GM19043 (cell line): ENCODE measurements at regions not wholly inside any gene's neighbourhood (a gene's known extent, or its start where the extent isn't known, plus 50 kb on each side); places are given as distances from the start of the nearest gene placed in this dataset.
"Not testable (repeated sequence)": the region's sequence is repeated elsewhere in the genome, so short reads cannot be mapped to it uniquely, and the experiment has no call there.

ENCODE experiments used
- ATAC-seq: cut with Tn5 transposase; IDR thresholded peaks from one replicate; pipeline ENCODE4 v1.9.1; 2021; ENCODE audit warnings: low read depth; ENCODE audit not compliant: unreplicated experiment

- no peak for ATAC-seq
These were observed 148.7 kb upstream of the JARID2 start for GRCh38 chr6:15096894-15097837.

- ATAC-seq = no peak
These were observed 144.7 kb upstream of the JARID2 start for GRCh38 chr6:15101130-15101529.

DNA sequence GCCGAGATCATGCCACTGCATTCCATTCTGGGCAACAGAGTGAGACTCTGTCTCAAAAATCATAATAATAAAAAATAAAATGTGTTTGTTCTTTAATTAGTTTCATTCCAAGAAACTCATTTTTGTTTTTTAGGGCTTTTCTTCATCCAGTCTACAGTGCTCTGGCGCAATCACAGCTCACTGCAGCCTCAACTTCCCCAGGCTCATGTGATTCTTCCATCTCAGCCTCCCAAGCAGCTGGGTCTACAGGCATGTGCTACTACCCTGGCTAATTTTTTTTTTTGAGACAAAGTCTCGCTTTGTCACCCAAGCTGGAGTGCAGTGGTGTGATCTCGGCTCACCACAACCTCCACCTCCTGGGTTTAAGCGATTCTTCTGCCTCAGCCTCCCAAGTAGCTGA lies 143.6 kb upstream of the JARID2 start:
- no peak for ATAC-seq

GRCh38 chr6:15106958-15107643 lies 138.8 kb upstream of the JARID2 start:
- no peak for ATAC-seq

DNA sequence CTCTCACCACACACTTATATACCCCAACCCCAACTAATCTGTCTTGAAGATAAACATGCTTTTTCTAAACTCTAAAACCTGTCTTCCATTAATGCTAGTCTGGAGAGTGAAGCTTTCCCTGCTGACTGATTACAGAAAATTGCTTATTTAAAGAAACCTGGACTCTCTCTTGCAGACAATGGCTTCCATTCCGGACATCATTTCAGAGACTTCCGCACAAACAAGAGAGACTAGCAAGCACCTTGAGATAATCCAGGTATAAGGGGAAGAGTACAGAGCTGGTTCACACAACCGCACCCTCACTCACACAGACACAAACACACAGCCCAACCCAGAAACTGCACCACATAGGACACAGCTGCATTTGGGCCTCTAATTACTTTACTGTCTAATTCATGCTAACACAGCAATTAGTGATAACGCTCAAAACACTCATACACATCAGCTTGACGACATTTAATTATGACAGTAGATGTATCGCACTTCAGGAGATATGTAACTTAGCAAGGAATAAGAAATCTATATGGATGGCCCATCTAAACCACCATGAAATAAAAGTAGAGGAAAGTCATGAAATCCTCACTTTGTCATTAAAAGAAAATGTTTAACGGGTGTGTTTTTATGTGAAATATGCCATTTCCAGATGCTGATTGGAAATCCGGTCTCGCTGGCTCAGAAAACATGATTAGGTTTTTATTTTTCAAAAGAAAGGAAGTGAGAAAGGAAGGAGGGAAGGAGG lies 138.1 kb upstream of the JARID2 start:
- no peak for ATAC-seq

GRCh38 chr6:15108383-15108715 lies 137.5 kb upstream of the JARID2 start:
- ATAC-seq = no peak

DNA sequence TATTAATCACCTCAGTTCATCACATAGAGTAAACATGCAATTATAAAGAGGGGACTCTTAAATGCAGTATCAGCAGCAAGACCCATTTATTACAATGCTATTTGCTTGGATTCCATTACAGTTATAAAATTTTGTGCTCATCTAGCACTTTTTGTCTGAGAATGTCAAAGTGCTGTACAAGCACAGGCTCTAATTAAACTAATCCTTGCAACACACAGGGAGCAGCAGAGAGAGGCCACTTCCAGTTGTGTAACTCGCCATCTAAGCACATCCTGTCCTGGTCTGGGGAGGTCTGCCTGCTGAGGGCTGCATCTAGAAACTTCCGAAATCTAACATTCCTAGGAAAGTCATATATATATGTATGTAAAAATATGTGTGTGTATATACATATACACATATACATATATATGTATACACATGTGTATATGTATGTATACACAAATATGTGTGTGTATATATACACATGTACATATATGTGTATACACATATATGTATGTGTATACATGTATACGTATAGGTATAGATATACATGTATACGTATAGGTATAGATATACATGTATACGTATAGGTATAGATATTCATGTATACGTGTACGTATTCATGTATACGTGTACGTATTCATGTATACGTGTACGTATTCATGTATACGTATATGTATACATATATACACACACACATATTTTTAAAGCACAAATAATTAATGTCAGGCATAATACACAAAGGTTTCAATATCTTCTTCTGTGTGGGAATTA lies 136.4 kb upstream of the JARID2 start:
- no peak for ATAC-seq

GRCh38 chr6:15110726-15111354 lies 135.0 kb upstream of the JARID2 start:
- no peak for ATAC-seq

- not testable (repeated sequence) for ATAC-seq
These were observed 134.3 kb upstream of the JARID2 start for GRCh38 chr6:15111576-15111975.

DNA sequence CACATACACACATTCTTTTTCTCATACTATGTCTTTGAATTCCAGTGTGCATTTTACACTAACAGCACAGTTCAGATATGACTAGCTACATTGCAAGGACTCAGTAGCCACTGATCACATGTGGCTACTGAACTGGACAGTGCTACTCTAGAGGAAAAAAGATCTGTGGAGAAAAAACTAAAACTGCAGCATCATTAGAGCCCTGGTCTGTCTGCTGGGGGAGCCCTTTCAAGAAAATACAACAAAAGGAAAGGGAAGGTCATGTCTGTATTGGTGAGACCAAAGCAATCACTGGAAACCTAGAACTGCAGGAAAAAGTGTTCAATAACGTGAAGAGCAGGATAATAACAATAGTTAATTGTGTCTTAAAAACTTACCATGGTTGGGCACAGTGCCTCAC lies 132.3 kb upstream of the JARID2 start:
- ATAC-seq = no peak

DNA sequence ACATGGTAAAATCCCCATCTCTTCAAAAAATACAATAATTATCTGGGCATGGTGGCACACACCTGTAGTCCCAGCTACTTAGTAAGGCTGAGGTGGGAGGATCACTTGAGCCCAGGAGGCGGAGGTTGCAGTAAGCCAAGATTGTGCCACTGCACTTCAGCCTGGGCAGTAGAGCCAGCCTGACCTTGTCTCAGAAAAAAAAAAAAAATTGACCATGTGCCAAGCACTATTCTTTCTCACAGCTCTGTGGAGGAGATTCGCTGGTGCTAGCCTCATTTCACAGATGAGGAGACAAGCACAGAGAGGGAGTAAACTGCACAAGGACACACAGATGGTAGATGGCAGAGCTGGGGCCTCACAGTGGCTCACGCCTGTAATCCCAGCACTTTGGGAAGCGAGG lies 131.8 kb upstream of the JARID2 start:
- no peak for ATAC-seq

DNA sequence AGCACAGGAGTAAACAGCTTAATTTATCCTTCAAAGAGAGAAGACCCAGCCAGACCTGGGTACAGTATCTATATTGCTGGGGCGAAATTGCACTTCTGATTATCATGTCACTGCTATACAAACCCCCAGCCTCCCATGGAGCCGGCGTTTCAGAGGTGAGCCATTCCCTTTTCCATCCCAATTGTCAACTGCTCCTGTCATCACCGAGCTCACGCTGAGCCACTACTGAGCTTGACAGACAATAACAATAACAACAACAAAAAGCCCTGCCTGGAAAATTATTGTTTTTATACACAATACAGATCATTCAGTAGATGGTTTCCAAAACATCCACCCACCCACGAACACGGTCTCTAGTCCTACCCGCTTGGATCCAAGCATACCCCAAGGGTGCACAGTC lies 129.0 kb upstream of the JARID2 start:
- no peak for ATAC-seq

DNA sequence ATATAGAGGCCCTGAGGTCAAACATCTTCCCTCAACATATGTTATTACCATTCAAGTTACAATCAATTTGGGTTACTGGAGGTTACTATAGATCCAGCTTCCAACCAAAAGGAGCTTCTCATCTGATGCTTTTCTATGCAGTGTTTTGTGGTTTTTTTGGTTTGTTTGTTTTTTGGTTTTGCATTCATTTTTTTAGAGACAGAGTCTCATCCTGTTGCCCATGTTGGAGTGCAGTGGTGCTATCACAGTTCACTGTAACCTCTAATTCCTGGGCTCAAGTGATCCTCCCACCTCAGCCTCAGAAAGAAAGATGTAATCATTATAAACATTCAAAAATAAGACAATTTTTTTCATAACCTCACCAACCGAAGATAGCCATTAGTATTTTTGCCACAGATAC lies 124.4 kb upstream of the JARID2 start:
- ATAC-seq = no peak

- ATAC-seq = no peak
These were observed 123.8 kb upstream of the JARID2 start for GRCh38 chr6:15121977-15122550.

- no peak for ATAC-seq
These were observed 116.0 kb upstream of the JARID2 start for GRCh38 chr6:15129887-15130286.

DNA sequence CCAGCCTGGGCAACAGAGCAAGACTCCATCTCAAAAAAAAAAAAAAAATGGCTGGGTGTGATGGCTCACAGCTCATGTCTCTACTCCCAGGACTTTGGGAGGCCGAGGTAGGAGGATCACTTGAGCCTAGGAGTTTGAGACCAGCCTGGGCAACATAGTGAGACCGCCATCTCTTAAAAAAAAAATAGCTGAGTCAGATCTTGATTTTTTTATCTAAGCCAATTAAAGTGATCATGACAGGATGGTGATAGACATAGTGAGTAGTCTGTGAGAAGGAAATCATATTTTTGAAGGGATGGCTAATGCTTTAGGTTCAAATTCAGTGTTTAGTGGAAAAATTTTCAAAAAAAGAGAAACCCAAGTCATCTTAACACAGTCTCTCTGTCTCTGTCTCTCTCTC lies 114.6 kb upstream of the JARID2 start:
- ATAC-seq = no peak

DNA sequence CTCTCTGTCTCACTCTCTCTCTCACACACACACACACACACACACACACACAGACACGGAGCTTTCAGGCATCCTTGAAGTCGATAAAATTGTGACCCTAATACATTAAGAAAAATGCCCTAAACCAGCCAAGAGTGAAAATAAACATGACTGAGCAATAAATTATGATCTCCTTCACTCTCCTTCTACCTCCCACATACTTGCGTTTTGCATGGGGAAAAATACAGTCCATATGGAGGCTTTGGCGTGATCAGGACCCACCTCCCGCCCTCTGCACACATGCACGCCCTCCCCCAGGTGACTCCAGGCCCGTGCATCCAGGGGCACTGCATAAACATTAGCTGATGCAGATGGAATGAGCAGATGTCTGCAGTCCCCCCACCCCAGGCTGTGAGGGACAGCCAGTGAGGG lies 114.2 kb upstream of the JARID2 start:
- ATAC-seq = no peak

- ATAC-seq = no peak
These were observed 113.7 kb upstream of the JARID2 start for GRCh38 chr6:15132167-15132566.

DNA sequence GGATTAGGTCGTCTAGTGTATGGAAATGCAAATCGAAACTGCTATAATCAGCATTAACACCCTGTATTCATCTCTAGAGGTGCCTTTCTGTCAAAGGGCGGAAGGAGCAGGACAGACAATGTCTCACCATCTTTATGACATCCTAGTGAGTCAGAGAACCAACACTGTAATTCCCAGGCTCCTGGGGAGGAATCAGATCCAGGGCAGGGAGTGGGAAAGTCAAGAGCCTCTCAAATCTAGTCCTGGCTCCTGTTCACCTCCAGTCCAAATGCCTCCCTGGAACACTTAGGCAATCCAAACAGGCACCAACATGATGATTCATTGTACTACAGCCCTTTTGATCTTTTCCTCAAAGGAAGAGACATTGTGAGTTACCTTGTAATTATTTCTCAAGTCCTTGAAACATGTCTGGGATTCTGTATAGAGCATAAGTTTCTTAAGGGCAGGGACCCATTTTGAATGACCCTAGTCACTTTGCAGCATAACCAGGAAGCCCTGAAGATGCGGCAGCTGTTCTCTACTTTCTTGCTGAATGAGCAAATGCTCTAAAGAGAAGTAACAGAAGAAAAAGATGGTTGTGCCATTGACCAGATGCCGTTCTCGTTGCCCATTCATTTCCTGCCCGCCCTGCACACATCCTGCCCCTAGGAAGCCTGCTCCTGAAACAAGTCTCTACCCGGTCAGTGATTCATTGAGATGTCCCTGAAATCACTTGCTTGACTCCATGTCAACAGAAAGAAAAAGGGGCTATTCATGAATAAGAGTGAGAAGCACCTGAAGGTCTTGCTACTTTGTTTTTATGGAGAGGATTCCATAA lies 112.8 kb upstream of the JARID2 start:
- ATAC-seq = no peak
